ENCODE measurements at regions not wholly inside any gene's neighbourhood (a gene's known extent, or its start where the extent isn't known, plus 50 kb on each side); places are given as distances from the start of the nearest gene placed in this dataset.

- ATAC-seq (ENCODE audit: low read depth) (no peak), DNase-seq (no peak)
- Histone ChIP-seq H3K4me3 (ENCODE audit: insufficient read depth, low read depth, low read length) (no peak overlapping the region), H2AK5ac (ENCODE audit: low read depth, low read length) (no peak overlapping the region), H3K4ac (ENCODE audit: low read depth, low read length) (no peak overlapping the region; the same call in 1 of the 2 replicates), H2AK9ac (replicated peaks; ENCODE audit: low read depth, low read length, poor library complexity) (no peak overlapping the region), H2AFZ (replicated peaks; ENCODE audit: low read length, poor library complexity) (no peak overlapping the region), H3K36me3 (ENCODE audit: control insufficient read depth, insufficient read depth, low read length) (no peaks in the 10 kb centered on the region), H4K20me1 (ENCODE audit: insufficient read depth, low read length) (no peaks in the 10 kb centered on the region; the same call in none of the 2 replicates), H3K27ac (ENCODE audit: insufficient read depth, low read length) (no peak overlapping the region), H4K91ac (ENCODE audit: insufficient read depth, low read depth, low read length) (no peak overlapping the region), H2BK20ac (ENCODE audit: low read depth, low read length) (no peak overlapping the region), H3K23ac (ENCODE audit: low read depth, low read length) (no peak overlapping the region), H3K9ac (ENCODE audit: low read depth, low read length) (no peak overlapping the region), H4K8ac (ENCODE audit: low read depth in 2 of 2, low read length in 2 of 2) (no peak overlapping the region), H3K79me1 (ENCODE audit: low read depth in 1 of 2, low read length in 2 of 2) (no peaks in the 10 kb centered on the region), H3K4me1 (ENCODE audit: control insufficient read depth, insufficient read depth, low read length) (no peaks in the 10 kb centered on the region), H2BK5ac (ENCODE audit: low read depth, low read length, poor library complexity, severe bottlenecking) (no peak overlapping the region), H3K9me3 (ENCODE audit: control insufficient read depth, insufficient read depth, low read length) (no peaks in the 10 kb centered on the region), H3K56ac (ENCODE audit: extremely low read depth, insufficient read depth, low read length) (no peak overlapping the region), H3K14ac (replicated peaks; ENCODE audit: low read depth, low read length) (no peak overlapping the region), H2BK120ac (ENCODE audit: low read depth, low read length) (no peak overlapping the region), H3K18ac (ENCODE audit: low read depth, low read length) (no peak overlapping the region), H3K4me2 (ENCODE audit: low read depth, low read length) (no peak overlapping the region), H4K5ac (ENCODE audit: low read depth, low read length) (no peak overlapping the region), H3K27me3 (ENCODE audit: control insufficient read depth, insufficient read depth, low read length) (peaks cover 35% of the 10 kb centered on the region), H2BK15ac (ENCODE audit: low read depth, low read length) (no peak overlapping the region), H3K9me1 (ENCODE audit: insufficient read depth, low read length) (peaks cover 4% of the 10 kb centered on the region)
- intact Hi-C loops (cut with micrococcal nuclease) (no loop called here), dilution Hi-C loops (cut with HindIII; ENCODE audit: low sequenced_read_pairs, unreplicated experiment) (no loop called here), in situ Hi-C loops (cut with MboI; ENCODE audit: low sequenced_read_pairs) (no loop called here)
- 80% methylated on average over 2 of the region's 8 CpGs; no CpG with 5 or more reads in 1 of the 2 experiments for WGBS, 2 experiments (ENCODE audit: extremely low coverage in 2 of 2, insufficient read length in 1 of 2)
- ChIA-PET POLR2A (ENCODE audit: unreplicated experiment) (no interaction called here), CTCF (no interaction called here)
- TF ChIP-seq, protein P1, sequence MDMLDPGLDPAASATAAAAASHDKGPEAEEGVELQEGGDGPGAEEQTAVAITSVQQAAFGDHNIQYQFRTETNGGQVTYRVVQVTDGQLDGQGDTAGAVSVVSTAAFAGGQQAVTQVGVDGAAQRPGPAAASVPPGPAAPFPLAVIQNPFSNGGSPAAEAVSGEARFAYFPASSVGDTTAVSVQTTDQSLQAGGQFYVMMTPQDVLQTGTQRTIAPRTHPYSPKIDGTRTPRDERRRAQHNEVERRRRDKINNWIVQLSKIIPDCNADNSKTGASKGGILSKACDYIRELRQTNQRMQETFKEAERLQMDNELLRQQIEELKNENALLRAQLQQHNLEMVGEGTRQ (IDR thresholded peaks at IDR 0.05; ENCODE audit: low read depth, low read length), result no peak
- TF ChIP-seq CEBPB (IDR thresholded peaks at IDR 0.05; ENCODE audit: low read depth, low read length) (no peak), NFE2L2 (IDR thresholded peaks at IDR 0.05; ENCODE audit: low read depth, low read length) (no peak), RCOR1 (IDR thresholded peaks at IDR 0.05; ENCODE audit: insufficient replicate concordance, low read length) (no peak), MXI1 (IDR thresholded peaks at IDR 0.05; ENCODE audit: borderline replicate concordance, low read depth, low read length) (no peak), RAD21 (IDR thresholded peaks at IDR 0.05; ENCODE audit: low read length) (no peak), MAZ (IDR thresholded peaks at IDR 0.05; ENCODE audit: borderline replicate concordance, low read depth, low read length) (no peak)
- BruUV-seq (replicated peaks), result no TSS peak
Measured at GRCh38 chr1:23617084-23617521, 57.8 kb upstream of the ID3 start.
